HEK293T (cell line): ENCODE measurements at regions not wholly inside any gene's neighbourhood (a gene's known extent, or its start where the extent isn't known, plus 50 kb on each side); places are given as distances from the start of the nearest gene placed in this dataset.

Experiments
- BHLHE40 ChIP-seq: fragments of 450-650 bp; IDR thresholded peaks from 2 replicates; pipeline ENCODE4 v1.6.1; 2016; ENCODE audit warnings: mild to moderate bottlenecking, moderate library complexity, borderline replicate concordance
- CTBP1 ChIP-seq: fragments of 450-650 bp; IDR thresholded peaks from 2 replicates; pipeline ENCODE4 v1.6.1; 2016; ENCODE audit warnings: borderline replicate concordance
- ELF4 ChIP-seq: fragments of 450-650 bp; IDR thresholded peaks from 2 replicates; pipeline ENCODE4 v1.6.1; 2017; ENCODE audit warnings: antibody characterized with exemption
- FOXA1 ChIP-seq: fragments of 450-650 bp; IDR thresholded peaks from 2 replicates; pipeline ENCODE4 v1.6.1; 2016; ENCODE audit warnings: mild to moderate bottlenecking
- FOXK2 ChIP-seq: fragments of 450-650 bp; IDR thresholded peaks from 2 replicates; pipeline ENCODE4 v1.6.1; 2016; ENCODE audit warnings: mild to moderate bottlenecking
- FOXM1 ChIP-seq: fragments of 450-650 bp; IDR thresholded peaks from 2 replicates; pipeline ENCODE4 v1.6.1; 2017; ENCODE audit warnings: mild to moderate bottlenecking, borderline replicate concordance
- HDGF ChIP-seq: fragments of 450-650 bp; IDR thresholded peaks from 2 replicates; pipeline ENCODE4 v1.6.1; 2017; ENCODE audit warnings: antibody characterized with exemption, borderline replicate concordance
- LEF1 ChIP-seq: fragments of 450-650 bp; IDR thresholded peaks from 2 replicates; pipeline ENCODE4 v1.6.1; 2017; ENCODE audit warnings: mild to moderate bottlenecking, borderline replicate concordance
- PKNOX1 ChIP-seq: fragments of 450-650 bp; IDR thresholded peaks from 2 replicates; pipeline ENCODE4 v1.6.1; 2016
- SP1 ChIP-seq: fragments of 450-650 bp; IDR thresholded peaks from 2 replicates; pipeline ENCODE4 v1.6.1; 2017
- TARDBP ChIP-seq: fragments of 450-650 bp; IDR thresholded peaks from 2 replicates; pipeline ENCODE4 v1.6.1; 2016

DNA sequence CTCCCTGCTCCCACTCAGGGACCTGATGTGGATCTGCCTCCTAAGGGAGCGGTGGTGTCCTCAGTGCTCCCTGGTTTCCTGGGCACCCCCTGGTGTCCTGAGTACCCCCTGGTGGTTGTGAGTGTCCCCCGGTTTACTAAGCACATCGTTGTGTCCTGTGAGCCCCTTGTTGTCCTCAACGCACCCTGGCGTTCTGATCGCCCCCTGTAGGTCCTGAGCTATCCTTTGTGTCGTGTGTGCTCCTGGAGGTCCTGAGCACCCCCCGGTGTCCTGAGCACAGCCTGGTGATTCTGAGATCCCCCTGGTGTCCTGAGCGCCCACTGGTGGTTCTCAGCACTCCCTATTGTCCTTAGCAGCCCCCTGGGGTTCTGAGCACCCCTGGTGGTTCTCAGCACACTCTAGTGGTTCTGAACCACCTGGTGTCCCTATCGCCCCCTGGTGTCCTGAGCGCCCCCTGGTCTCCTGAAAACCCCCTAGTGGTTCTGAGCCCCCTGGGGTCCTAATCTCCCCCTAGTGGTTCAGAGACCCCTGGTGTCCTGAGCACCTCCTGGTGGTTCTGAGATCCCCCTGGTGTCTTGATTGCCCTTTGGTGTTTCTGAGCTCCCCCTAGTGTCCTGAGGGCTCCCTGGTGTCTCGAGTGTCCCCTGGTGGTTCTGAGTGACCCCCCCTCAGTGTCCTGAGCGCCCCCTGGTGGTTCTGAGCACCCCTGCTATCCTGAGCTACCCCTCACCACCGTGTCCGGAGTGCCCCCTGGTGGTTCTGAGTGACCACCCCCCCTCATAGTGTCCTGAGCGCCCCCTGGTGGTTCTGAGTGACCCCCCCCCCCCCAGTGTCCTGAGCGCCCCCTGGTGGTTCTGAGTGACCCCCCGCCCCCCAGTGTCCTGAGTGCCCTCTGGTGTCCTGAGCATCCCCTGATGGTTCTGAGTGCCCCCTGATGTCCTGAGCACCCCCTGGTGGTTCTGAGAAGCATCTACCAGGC, 615.1 kb downstream of the TMEM121 start:
- TF ChIP-seq LEF1 (no peak), FOXM1 (no peak), ELF4 (no peak), BHLHE40 (no peak), SP1 (no peak), CTBP1 (no peak), FOXA1 (no peak), HDGF (no peak), PKNOX1 (no peak), FOXK2 (no peak), TARDBP (no peak)
